ENCODE measurements at regions not wholly inside any gene's neighbourhood (a gene's known extent, or its start where the extent isn't known, plus 50 kb on each side); places are given as distances from the start of the nearest gene placed in this dataset.

DNA sequence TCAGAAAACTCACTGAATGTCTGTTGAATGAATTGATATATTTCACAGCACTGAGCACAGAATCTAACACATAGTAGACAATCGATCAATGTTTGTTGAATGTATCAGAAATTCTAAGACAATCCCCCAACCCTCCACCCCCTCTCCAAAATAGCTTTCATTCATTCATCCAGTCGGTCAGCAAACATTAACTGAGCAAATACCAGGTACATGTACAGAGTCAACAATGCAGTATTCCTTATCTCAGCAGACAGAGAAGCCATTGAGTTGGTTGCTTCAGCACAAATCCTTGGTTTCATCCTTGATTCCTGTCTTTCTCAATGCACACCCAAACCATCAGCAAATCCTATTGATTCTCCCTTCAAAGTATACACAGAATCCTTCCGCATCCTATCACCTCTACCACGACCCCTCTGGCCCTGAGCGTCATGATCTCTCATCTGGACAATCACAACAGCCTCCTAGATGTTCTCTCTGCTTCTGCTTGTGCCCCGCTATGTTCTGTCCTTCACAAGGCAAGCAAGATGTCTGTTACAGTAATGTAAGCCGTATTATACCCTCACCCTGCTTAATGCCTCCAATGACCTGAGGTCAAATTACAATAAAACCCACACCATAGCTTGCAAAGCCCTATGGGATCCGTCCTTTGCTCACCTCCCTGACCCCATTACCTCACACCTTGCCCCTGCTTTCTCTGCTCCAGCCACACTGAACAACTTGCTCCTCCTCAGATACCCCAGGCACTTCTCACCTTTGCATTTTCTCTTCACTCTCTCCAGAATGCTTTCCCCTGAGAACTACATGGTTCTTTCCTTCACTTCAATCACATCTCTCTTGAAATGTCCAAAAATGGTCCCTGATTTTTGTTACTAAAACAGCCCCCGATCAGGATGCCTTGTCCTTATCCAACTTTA lies 738.1 kb upstream of the TBX3 start:
- no peak for DNase-seq

DNA sequence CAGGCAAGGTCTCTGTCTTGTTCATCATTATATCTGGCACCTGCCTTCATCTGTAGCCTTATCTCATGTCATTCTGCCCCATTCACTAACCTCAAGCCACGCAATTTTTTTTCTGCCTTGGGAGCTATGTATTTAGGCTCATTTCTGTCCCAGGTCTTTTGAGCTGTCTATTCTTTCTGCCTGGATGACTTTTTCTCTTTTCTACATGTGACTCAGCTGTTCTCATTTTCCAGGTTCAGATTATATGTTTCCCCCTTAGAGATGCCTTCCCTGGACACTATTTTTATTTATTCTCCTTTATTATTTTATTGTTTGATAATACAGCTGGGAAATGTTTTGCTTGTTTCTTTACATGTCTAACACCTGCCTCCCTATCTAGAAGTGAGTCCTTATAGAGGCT lies 737.4 kb upstream of the TBX3 start:
- DNase-seq: no peak

DNA sequence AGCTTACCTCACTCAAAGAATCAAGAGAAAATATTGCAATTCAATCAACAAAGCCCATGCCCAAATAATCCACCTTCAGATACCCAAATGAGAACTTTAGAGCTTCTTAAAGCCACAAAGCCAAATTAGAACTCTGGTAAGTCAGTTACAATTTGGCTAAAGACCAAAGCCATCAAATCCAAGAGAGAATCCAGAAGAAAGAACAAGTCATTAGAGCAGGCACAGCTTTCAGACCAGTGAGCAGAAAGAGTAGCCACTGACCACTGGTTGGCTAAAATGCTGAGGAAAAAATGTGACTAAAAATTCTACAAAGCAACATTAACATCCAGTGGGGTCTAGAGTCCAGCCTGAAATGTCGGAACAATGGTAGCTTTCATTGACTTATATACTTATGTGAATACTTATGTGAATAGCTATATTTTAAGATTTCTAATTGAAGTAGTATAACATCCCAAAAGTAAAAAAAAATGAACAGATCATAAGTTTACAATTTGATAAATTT lies 735.2 kb upstream of the TBX3 start:
- DNase-seq: no peak

DNA sequence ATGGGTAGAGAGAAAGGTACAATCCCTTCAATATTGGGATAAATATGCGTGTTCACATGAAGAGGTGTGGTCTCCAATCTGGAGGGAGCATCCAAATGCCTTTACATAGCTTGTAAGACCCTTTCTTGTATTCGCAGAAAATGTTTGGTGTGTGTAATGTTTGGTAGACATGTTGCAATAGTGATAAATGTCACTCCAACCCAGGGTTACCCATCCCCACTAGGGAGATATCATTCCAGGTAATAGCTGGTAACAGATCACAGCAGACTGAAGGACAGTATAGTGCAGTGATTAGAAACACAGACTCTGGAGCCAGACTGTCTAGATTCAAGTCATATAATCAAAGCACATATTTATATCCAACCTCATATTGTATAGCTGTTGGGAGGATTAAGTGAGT lies 733.6 kb upstream of the TBX3 start:
- DNase-seq: no peak

DNA sequence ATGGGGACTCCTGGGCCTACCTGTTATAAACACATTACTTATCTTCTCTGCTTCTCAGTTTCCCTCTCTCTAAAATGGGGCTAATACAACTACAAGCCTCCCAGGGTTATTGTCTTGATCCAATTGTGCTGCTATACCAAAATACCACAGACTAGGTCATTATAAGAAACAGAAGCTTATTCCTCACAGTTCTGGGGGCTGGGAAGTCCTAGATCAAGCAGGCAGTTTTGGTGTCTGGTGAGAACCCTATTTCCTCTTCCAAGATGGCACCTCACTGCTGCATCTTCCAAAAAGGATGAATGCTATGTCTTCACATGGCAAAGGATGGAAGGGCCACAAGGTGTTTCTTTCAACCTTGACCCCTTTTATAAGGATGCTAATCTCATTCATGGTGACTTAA lies 732.9 kb upstream of the TBX3 start:
- no peak for DNase-seq

DNA sequence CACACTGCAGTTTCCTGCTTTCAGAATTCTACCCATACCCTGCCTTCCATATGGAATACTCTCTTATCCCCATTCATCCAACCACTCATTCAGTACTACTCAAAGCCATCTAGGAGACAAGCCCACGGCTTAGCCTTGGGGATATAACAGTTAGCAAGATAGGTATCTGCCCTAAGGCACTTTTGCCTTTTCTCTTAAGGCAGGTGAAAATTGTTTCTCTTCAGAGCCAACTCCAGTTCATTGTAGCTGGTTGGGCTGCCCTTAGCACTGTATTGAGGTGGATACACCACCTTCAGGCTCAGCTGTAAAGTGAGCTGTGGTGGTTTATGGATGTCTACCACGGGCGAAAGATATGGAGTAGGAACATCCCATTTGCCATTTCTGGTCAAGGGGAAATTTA lies 729.7 kb upstream of the TBX3 start:
- DNase-seq: no peak

DNA sequence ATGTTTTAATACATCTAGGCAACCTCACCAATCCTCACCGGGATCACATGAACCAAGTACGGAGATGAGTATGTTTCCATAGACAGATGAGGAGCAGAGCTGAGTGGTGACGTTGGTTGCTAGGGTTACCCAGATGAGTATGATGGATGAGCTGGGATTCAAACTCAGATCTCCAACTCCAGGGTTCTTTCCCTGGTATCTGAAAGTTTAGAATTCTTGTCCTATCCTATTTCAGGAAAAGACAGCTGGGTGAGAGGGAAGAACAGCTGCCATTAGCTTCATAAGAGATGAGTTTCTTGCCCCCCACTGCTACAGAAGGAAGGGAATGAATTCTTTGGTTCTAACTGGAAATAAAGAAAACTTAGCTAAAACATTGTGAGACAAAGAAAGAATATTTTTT lies 728.9 kb upstream of the TBX3 start:
- no peak for DNase-seq

DNA sequence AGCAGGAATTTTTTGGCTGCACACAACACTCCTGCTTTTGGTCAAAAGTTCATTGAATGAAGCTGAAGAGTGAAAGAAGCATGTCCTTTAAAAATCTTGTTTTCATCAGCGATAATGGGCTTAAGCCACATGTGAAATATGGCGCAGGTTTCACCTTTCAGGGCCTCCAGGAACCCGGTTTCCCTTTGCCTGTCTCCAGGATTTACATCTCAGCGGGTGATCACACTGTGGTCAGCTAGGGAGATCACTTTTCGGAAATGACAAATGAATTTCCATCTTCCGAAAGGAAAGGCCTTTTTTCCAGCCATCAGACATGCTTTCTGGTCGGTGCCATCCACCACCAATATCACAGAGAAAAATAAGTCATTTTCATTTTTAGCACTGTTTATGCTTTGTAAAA lies 727.1 kb upstream of the TBX3 start:
- DNase-seq: no peak

DNA sequence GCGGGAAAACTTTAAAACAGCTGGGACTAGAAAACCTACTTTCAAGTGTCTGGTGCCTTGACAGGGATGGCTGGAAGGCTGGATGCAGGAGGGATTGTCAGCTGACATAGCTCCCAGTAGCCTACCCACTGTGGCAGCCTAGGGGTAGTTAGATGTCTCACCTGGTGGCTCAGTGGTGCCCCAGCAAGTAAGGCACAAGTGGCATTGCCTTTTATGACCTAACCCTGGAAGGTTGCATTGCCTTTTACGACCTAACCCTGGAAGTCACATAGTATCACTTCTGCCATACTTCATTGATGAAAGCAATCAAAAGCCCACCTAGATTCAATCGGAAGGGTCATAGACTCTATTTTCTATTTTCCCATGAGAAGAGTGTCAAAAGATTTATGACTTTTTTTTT lies 724.7 kb upstream of the TBX3 start:
- DNase-seq: no peak

DNA sequence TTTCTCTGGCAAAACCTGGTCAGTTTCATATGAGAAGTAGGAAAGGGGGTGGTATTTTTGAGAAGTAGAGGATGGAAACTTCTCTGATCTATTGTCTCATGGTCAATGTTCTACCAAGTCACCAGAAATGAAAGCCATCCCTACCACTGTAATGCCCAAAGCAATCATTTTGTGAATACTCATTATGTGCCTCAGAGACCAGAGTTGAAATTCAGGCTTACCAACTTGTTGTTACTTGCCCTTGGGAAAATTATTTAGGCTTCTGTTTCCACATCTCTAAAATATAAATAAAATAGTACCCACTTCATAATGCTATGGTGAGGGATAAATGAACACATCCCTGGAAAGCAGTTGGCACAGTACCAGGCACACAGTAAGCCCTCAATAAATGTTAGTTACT lies 723.7 kb upstream of the TBX3 start:
- DNase-seq: no peak

DNA sequence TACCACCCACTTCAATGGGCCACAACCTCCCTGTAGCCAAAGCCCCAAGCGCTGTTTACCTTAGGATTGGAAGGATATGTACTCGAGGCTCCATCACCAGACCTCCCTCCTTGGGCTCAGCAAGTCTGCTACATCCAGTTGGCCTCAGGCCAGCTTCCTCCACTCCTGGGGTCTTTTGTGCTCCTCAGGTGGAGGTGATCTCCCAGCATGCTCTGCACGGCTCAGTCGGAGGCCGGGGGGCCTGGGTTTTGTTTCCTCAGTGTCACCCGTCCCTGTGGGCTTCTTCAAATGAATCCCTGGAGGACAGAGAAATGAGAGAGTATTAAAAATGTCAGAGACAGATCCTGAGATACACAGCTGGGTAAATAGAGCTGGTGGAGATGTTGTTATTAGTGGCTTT lies 723.1 kb upstream of the TBX3 start:
- DNase-seq: no peak

DNA sequence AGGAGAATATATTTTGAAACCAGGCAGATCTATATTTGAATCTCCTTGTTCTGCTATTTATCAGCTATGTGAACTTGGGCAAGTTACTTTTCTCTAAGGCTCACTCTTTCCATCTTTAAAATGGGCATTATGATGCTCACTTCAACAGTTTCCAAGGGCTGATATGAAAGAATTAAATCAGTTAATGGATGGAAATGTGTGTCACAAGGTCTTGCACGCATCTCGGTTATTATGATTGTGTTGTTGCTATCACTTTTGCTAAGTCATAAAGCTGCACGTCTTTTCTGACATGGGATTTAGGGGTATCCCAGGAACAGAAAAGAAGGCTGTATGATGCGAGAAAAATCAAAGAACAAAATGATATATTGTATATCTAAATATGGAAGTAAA lies 721.5 kb upstream of the TBX3 start:
- DNase-seq: no peak

DNA sequence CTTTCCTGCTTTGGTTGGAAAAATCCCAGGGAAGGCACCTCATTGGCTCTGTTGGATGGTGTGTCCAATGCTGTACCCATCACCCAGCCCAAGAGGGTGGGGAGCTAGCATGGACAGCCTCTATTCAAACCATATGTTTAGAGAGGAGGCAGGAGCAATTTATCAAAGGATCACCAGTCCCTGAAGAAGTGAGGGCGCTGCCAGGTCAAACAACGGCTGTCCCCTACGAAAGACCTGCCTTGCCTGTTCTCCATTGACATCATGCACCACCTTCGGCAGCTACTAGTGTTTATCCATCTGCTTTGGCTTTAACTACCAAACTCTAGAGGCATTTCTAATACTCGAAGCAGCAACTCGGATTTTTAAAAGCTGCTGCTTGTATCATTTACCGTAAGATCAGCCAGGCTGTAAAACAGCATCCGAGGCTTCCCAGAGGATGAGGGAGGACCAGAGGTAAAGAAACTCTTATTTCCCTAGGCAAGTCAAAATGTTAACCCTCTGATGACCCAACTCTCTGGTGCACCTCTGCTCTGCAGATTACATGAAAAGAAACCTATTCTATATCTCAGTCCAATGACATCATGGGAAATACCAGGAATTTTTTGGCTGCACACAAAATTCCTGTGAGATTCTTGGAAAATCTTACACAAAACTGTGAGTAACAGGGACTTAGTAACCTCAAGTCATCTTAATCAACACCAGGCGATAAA lies 720.9 kb upstream of the TBX3 start:
- DNase-seq: peak; percentile 94

DNA sequence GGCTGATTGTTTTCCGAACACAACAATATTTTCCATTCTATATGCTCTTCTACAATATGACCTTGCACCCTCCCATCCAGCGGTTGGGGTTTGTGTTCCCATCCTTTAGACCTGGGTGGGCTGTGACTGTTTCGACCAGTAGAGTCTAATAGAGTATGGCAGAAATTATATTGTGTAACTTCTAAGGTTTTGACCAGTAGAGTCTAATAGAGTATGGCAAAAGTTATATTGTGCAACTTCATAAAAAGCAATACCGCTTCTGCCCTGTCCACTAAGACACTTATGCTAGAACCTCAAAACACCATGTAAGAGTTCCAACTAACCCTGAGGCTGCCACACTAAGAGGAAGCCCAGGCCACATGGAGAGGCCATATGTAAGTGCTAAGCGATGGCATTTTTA lies 719.7 kb upstream of the TBX3 start:
- no peak for DNase-seq

DNA sequence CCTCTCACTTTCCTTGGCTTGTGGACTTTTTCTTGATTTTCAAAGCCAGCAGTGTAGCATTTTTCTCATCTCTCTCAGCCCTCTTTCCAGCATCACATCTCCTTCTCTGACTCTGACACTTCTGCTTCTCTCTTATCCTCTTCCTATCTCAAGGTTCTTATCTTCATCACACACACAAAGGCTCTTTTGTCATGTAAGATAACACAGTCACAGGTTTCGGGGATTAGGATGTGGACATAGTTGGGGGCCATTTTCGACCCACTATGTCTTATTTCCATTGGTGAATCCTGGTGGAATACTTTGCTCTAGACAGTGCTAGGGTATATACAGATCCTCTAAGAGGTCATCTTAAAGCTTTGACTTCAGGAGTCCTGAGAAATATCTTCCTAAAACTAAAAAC lies 719.3 kb upstream of the TBX3 start:
- DNase-seq: no peak

DNA sequence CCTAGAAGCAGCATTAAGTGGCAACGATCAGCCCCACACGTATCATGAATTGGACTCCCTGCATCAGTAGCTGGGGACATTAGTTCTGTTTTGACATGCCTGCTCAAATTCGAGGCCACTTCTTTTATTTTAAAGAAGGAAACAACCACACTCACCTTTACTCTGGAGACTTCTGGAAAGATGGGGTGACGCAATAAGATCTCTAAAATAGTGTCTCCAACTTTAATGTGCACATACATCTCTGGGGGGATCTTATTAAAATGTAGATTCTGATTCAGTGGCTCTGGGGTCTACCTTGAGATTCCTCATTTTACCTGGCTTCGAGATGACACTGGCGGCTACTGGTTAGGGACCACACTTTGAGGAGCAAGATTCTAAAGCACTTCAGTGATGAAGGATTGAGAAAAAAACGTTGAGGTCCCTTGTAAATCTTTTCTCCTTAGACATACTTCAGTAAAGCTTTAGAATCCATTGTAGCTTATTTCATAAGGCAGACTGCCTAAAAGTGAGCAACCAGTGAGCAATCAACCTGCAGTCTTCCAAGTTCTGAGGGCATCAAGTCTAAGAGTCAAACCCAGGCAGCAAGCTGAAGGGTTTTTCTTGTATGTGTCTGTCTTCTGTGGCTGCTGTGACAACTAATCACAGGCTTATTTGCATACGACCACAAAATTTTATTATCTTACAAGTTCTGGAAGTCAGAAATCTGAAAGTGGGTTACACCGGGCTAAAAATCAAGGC lies 718.6 kb upstream of the TBX3 start:
- no peak for DNase-seq

DNA sequence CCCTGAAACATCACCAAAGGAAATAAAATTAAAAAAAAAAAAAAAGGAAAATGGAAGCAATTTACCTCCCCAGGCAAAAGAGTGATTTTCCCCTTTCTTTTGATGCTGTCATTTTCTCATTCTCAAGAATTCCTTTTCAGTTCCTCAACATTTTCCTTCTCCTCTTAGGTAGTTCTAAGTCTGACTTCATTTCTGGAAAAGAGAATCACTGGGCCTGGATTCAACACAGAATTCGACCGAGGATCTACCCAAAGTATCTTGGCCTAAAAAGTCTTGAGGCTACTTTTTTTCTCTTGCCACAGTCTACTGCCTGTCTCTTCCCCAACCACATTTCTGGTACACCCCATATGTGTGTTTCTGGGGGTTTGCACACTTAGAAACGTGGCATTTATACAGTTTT lies 717.8 kb upstream of the TBX3 start:
- no peak for DNase-seq

DNA sequence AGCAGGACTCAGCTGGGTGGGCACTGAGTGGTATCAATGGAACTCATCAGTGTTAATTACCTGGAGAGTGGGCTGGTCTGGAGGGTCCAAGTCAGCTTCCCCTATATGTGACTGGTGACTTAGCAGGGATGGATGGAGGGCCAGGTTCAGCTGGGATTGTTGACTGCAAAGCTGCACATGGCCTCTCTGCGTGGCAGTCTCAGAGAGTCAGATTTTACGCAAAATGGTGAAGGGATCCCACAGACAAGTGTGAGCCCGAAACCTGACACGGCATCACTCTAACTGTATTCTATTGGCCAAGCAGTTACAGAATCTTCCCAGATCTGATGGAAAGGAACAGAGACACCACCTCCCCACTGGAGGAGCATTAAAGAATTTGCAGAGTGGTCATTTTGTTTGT lies 716.0 kb upstream of the TBX3 start:
- no peak for DNase-seq

DNA sequence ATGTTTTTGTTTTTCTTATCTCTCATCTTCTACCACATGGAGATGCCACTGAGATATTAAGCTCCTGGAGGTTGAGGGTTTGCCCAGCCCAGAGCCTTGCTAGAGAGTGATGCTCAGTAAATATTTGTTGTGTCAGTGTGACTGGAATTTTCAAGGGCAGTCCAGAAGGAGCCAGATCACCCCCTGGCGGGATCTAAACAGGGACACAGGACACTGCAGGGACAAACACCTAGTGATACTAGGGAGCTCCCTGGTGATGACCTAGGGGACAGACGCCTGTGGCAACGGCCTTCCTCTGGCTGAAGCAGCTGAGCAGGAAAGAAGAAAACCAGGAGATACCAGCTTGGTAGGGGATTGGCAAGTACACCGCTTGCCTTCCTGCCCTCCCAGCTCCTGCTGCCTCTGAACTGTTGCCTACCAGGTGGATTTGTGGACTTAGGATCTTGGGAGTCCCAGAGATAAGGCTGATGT lies 714.4 kb upstream of the TBX3 start:
- DNase-seq: no peak

DNA sequence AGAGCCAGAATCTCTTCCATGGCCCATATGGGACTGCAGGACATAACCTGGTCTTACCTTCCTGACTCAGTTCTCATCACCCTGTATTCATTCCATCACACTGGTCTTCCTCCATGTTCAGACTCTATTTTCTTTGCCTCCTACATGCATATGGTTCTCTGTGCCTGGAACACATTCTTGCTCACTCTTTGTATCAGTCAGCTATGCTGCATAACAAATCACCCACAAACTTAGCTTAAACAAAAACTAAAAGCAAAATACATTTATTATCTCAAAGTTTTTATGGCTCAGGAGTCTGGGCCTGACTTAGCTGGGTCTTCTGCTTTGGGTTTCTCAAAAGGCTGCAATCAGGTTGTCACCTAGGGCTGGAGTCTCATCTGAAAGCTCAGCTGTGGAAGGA lies 712.6 kb upstream of the TBX3 start:
- no peak for DNase-seq

DNA sequence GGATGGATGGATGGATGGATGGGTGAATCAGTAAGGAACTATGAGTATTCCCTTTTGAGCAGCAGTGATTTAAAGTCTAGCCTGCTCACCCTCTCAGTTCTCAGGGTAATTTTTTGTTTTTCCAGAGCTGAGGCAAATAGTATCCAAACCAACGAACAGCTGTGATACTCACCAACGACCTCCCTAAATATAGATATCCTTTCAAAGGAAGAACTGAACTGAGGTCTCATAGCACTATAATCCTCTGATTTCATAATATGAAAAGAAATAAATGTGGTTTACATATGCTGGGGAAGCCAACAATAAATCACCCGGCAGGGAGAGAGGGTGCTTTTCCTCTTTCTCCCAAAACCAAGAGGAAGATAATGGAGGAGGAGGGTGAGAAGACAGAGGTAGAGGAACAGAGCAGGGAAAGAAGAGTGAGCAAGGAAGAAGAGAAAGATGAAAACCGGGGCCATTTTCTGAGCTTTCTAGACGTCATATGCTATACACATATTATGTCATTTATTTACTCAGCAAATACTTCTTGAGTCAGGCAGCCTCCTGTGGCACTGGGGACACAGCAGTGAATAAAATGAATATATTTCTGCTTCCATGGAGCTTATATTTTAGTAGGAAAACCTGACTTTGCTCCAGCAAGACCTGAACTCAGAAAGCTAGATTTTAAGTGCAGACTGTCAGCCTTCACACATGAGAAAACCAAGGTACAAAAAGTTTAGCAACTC lies 710.7 kb upstream of the TBX3 start:
- DNase-seq: peak; percentile 36

DNA sequence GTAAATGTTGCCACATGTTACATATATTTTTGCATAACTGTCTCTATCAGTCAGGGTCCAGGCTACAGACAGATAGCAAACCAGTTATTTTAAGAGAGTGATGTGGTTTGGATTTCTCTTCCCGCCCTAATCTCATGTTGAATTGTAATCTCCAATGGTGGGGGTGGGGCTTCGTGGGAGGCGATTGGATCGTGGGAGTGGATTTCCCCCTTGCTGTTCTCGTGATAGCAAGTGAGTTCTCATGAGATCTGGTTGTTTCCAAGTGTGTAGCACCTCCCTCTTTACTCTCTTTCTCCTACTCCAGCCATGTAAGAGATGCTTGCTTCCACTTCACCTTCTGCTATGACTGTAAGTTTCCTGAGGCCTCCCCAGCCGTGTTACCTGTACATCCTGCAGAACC lies 704.2 kb upstream of the TBX3 start:
- no peak for DNase-seq

DNA sequence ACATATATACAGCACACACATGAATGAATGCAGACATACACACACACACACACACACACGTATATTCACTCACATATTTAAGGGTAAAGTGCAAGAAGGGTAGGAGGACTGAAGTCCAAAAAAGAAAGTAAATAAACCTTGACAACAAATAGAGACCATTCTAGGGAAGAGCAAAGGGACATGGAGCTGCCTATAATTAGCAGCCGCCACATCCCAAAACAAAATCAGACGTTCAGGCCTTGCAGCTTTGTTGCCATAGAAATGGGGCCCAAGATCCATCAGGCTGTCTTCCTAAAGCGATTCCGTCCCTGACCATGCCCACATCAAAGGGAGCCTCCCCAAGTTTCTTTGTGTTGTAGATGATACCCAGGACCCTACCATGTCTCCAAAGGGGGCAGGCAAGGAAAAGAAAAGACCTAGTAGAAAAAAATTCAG lies 703.5 kb upstream of the TBX3 start:
- DNase-seq: no peak

Data from fibroblast of skin of back (primary cell).